ENCODE measurements at regions not wholly inside any gene's neighbourhood (a gene's known extent, or its start where the extent isn't known, plus 50 kb on each side); places are given as distances from the start of the nearest gene placed in this dataset.

DNA sequence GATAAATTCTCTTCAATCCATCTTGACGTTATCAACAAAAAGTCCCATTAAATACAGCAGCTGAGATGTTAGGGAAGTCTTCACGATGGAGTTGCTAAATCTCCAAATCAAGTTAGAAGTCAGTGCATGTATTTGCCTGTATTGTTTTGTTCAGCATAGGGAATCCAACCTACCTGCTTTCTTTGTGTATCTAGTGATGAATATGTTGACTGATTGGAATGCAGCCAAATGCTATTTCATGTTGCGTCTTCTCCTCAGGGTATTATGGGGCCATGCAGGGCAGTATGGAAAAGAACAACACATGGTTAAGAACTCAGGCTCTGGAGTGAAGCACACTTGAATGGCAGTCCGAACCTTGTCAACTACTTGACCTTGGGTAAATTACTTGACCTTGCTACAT is 529.5 kb upstream of the ZNF462 start:
- Histone ChIP-seq H3K27ac (no peak overlapping the region), H3K4me2 (no peak overlapping the region), H3K9ac (no peak overlapping the region), H3K4me1 (no peaks in the 10 kb centered on the region), H4K20me1 (no peaks in the 10 kb centered on the region), H3K9me3 (replicated peaks in 1 of 11) (peaks cover 0 to 8% (median 3%) of the 10 kb centered on the region in 11 experiments; a peak in 5 of 22 replicates), H3K36me3 (no peaks in the 10 kb centered on the region), H3K27me3 (no peaks in the 10 kb centered on the region), H3K4me3 (no peak overlapping the region)
- TF ChIP-seq Cebpa-rat (IDR thresholded peaks at IDR 0.05), result no peak

DNA sequence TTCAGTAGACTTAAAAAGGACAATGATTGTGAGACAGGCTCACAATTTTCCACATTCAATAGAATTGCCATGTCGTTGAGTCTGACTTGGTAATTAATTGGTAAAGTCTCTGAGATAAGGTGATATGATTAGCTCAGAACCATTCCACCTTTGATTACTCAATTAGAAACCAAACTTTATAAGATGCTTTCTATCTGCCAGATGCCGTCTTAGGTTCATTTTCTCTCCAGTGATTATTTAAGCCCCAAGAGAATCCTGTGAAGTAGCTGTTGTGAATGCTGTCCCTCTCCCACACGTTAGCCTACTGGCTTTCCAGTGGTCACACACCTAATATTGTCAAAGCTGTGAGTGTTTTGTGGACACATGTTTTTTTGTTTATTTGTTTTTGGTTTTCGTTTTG is 528.9 kb upstream of the ZNF462 start:
- no peak for TF ChIP-seq Cebpa-rat (IDR thresholded peaks at IDR 0.05)

DNA sequence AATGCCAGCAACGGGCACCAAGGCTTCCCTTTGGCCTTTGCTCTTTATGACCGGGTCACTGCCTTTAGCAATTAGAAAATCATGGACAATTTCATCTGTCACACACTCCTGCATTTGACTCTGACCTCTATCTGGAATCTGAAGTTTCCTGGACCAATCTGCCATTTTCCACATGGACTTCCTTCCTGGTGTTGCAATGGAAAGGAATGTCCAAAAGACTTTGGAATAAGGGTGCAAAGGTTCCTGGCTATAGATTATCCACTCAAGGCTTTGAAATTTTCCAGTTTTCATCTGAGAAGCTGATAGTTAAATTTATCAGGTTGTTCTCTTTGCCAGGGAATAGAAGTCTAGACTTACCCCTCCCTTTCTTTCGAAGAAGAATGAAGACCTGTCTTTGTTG is 523.1 kb upstream of the ZNF462 start:
- Histone ChIP-seq H3K9ac (no peak overlapping the region), H3K27me3 (no peaks in the 10 kb centered on the region), H3K4me3 (no peak overlapping the region), H4K20me1 (no peaks in the 10 kb centered on the region), H3K36me3 (no peaks in the 10 kb centered on the region), H3K27ac (no peak overlapping the region), H3K4me2 (no peak overlapping the region), H3K9me3 (replicated peaks in 1 of 11) (peaks cover 0 to 8% (median 3%) of the 10 kb centered on the region in 11 experiments; a peak in 5 of 22 replicates), H3K4me1 (no peaks in the 10 kb centered on the region)
- TF ChIP-seq Cebpa-rat (IDR thresholded peaks at IDR 0.05), result no peak

More for the DNA sequence above, 528.9 kb upstream of the ZNF462 start:
- Histone ChIP-seq H3K4me1 (no peaks in the 10 kb centered on the region), H3K9ac (no peak overlapping the region), H3K27ac (no peak overlapping the region), H3K9me3 (replicated peaks in 1 of 11) (peaks cover 0 to 8% (median 3%) of the 10 kb centered on the region in 11 experiments; a peak in 5 of 22 replicates), H3K36me3 (no peaks in the 10 kb centered on the region), H3K4me2 (no peak overlapping the region), H4K20me1 (no peaks in the 10 kb centered on the region), H3K27me3 (no peaks in the 10 kb centered on the region), H3K4me3 (no peak overlapping the region)

DNA sequence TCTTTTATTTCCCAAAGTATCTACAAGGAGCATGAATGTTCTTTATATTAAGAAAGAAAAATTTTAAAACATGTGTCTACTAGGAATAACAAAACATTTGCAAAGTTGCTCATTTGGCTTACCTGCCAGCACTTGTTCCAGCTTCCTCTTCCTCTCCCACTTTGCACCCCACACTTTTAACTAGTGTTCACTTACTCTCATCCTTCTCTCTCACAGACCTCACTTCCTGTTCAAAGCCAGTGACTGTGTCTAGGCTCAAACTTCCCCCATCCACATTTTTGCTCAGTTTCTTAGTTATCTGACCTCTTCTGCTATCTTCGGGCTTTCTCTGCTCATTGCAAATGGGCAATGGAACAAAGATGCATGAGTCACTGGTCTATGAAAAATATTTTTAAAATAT is 512.2 kb upstream of the ZNF462 start:
- Histone ChIP-seq H4K20me1 (no peaks in the 10 kb centered on the region), H3K9ac (no peak overlapping the region), H3K4me2 (no peak overlapping the region), H3K4me3 (no peak overlapping the region), H3K4me1 (0 out of 20 replicates have a peak, but pooled peaks cover 0 to 3% (median 0%) of the 10 kb centered on the region in 10 experiments), H3K27me3 (no peaks in the 10 kb centered on the region), H3K27ac (no peak overlapping the region), H3K36me3 (no peaks in the 10 kb centered on the region), H3K9me3 (replicated peaks in 1 of 11) (no peaks in the 10 kb centered on the region)
- no peak for TF ChIP-seq Cebpa-rat (IDR thresholded peaks at IDR 0.05)

DNA sequence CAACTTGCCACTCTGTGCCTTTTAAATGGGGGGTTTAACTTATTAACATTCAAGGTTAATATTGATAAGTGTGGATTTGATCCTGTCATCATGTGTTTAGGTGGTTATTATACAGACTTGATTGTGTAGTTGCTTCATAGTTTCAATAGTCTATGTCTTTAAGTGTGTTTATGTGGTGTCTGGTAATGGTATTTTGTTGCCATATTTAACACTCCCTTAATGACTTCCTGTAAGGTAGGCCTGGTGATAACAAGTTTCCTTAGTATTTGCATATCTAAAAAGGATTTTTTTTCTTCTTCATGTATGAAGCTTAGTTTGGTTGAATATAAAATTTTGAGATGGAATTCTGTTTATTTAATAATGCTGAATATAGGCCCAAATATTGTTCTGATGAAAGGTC is 506.0 kb upstream of the ZNF462 start:
- peaks cover 0 to 5% (median 0%) of the 10 kb centered on the region in 11 experiments; a peak in 1 of 22 replicates for H3K9me3 ChIP-seq (replicated peaks in 1 of 11)
- TF ChIP-seq Cebpa-rat (IDR thresholded peaks at IDR 0.05), result no peak
- H3K4me1 ChIP-seq, result no peaks in the 10 kb centered on the region
- H4K20me1 ChIP-seq, result no peaks in the 10 kb centered on the region
- H3K4me2 ChIP-seq, result no peak overlapping the region
- H3K27me3 ChIP-seq, result no peaks in the 10 kb centered on the region
- H3K4me3 ChIP-seq, result no peak overlapping the region
- H3K9ac ChIP-seq, result no peak overlapping the region
- no peaks in the 10 kb centered on the region for H3K36me3 ChIP-seq
- no peak overlapping the region for H3K27ac ChIP-seq

DNA sequence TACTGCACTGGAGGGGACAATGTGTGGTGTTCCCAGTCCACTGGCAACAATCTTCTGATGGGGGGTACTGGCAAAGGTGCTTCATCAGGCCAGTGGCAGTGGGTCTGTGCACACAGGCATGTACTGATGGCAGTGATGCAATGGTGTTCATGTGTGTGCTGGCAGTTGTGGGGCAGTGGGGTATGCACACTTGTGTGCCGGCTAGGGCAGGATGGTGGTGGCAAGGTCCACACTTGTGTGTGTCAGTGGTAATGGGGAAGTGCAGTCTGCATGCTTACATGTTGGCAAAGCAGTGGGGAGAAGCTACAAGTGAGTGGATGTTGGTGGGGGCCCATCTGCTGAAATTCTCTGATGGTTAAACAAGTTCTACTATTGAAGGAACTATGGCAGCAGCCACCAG is 504.6 kb upstream of the ZNF462 start:
- no peak overlapping the region for H3K4me3 ChIP-seq
- H3K9ac ChIP-seq, result no peak overlapping the region
- H3K36me3 ChIP-seq, result no peaks in the 10 kb centered on the region
- TF ChIP-seq Cebpa-rat (IDR thresholded peaks at IDR 0.05), result no peak
- H3K4me2 ChIP-seq, result no peak overlapping the region
- H3K27ac ChIP-seq, result no peak overlapping the region
- H3K27me3 ChIP-seq, result no peaks in the 10 kb centered on the region
- no peaks in the 10 kb centered on the region for H3K4me1 ChIP-seq
- no peaks in the 10 kb centered on the region for H4K20me1 ChIP-seq
- peaks cover 0 to 5% (median 0%) of the 10 kb centered on the region in 11 experiments; a peak in 1 of 22 replicates for H3K9me3 ChIP-seq (replicated peaks in 1 of 11)

DNA sequence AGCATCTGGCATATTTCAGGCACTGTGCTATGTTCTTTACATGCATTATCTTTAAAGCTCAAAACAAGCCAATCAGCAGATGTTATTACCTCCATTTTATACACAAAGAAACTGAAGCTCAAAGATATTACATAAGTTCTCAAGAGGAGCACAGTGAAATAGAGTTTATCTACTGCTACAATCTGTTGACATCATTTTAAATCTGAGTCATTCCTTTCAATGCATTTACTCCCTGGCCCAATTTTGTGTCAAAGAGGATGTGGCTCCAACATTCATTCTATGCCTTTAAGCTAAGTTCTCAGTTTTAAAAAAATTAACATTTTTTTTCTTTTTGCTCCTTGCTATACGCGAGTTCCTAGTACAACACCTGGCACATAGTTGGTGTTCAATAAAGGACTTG is 486.3 kb upstream of the ZNF462 start:
- Histone ChIP-seq H3K27me3 (no peaks in the 10 kb centered on the region), H3K27ac (no peak overlapping the region), H3K4me1 (no peaks in the 10 kb centered on the region), H3K9ac (no peak overlapping the region), H3K9me3 (replicated peaks in 1 of 11) (peaks cover 0 to 6% (median 4%) of the 10 kb centered on the region in 11 experiments; a peak in 13 of 22 replicates), H4K20me1 (no peaks in the 10 kb centered on the region), H3K36me3 (no peaks in the 10 kb centered on the region), H3K4me2 (no peak overlapping the region), H3K4me3 (no peak overlapping the region)
- TF ChIP-seq Cebpa-rat (IDR thresholded peaks at IDR 0.05), result no peak

DNA sequence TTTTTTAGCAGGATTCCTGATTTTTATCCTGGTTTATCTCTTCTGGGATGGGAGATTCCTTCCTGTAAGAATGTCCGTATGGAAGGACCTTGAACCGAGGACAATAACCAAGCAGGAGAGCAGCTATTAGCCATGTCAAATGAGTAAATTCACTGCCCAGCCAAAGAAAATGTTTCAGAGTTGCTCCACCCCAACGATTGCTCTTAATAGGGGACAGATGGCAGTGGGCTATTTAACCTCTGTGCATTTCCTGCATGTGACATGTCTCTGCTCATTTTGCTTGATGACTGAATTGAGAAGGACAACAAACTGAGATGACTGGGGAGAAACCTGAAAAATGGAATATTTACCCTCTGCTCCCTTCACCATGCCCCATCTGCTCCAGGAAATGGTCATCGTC is 479.9 kb upstream of the ZNF462 start:
- Histone ChIP-seq H3K4me1 (no peaks in the 10 kb centered on the region), H3K9me3 (replicated peaks in 1 of 11) (no peaks in the 10 kb centered on the region), H3K4me3 (no peak overlapping the region), H3K4me2 (no peak overlapping the region), H4K20me1 (no peaks in the 10 kb centered on the region), H3K27ac (no peak overlapping the region), H3K9ac (no peak overlapping the region), H3K27me3 (no peaks in the 10 kb centered on the region), H3K36me3 (no peaks in the 10 kb centered on the region)
- no peak for TF ChIP-seq Cebpa-rat (IDR thresholded peaks at IDR 0.05)

DNA sequence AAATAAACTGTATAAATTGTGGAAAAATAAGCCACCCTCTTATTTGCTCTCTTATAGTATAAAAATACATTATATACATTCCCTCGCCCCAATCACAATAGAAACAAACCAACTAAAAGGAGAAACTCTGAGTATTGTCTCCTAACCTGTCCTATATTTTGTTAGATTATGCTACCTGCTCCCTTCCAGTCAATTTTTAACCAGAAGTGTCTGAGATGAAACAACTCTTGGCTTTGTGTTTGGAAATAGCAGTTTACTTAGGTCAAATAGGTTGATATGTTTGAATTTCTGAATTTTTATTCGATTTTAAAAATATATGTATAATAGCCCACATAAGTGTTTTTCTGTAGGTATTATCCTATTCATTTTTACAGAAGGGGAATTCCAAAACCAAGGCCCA is 475.0 kb upstream of the ZNF462 start:
- H3K4me1 ChIP-seq, result no peaks in the 10 kb centered on the region
- no peak for TF ChIP-seq Cebpa-rat (IDR thresholded peaks at IDR 0.05)
- H3K27ac ChIP-seq, result no peak overlapping the region
- no peak overlapping the region for H3K9ac ChIP-seq
- no peak overlapping the region for H3K4me3 ChIP-seq
- no peaks in the 10 kb centered on the region for H3K9me3 ChIP-seq (replicated peaks in 1 of 11)
- H3K27me3 ChIP-seq, result no peaks in the 10 kb centered on the region
- H3K36me3 ChIP-seq, result no peaks in the 10 kb centered on the region
- H3K4me2 ChIP-seq, result no peak overlapping the region
- no peaks in the 10 kb centered on the region for H4K20me1 ChIP-seq

DNA sequence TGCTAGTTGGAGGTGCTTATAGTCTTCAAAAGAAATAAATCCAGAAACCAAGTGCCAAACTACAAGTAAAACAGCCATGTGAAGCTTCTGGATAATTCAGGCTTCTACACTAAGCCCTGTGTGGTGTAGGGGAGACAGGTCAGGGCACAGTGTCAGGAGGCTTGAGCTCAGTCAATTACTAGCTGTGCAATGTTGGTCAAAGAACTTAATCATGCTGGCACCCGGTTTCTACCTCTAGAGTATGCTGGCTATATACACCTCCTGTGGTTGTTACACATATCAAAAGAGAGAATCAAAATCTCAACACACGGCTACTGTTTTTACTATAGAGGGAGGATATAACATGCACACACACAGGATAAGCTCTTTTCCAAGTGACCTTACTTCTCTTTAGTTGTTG is 469.7 kb upstream of the ZNF462 start:
- H3K27me3 ChIP-seq, result no peaks in the 10 kb centered on the region
- H3K36me3 ChIP-seq, result no peaks in the 10 kb centered on the region
- H3K9me3 ChIP-seq (replicated peaks in 1 of 11), result no peaks in the 10 kb centered on the region
- no peak overlapping the region for H3K4me3 ChIP-seq
- no peak overlapping the region for H3K9ac ChIP-seq
- TF ChIP-seq Cebpa-rat (IDR thresholded peaks at IDR 0.05), result no peak
- no peak overlapping the region for H3K27ac ChIP-seq
- H4K20me1 ChIP-seq, result no peaks in the 10 kb centered on the region
- H3K4me1 ChIP-seq, result no peaks in the 10 kb centered on the region
- H3K4me2 ChIP-seq, result no peak overlapping the region

All from BLaER1 treated with 17β-estradiol and CSF1 and Interleukin-3, amounts not matched to agents 10 nM and 100 nM (cell line).